ENCODE measurements at regions not wholly inside any gene's neighbourhood (a gene's known extent, or its start where the extent isn't known, plus 50 kb on each side); places are given as distances from the start of the nearest gene placed in this dataset.
"Not testable (repeated sequence)": the region's sequence is repeated elsewhere in the genome, so short reads cannot be mapped to it uniquely, and the experiment has no call there.

DNA sequence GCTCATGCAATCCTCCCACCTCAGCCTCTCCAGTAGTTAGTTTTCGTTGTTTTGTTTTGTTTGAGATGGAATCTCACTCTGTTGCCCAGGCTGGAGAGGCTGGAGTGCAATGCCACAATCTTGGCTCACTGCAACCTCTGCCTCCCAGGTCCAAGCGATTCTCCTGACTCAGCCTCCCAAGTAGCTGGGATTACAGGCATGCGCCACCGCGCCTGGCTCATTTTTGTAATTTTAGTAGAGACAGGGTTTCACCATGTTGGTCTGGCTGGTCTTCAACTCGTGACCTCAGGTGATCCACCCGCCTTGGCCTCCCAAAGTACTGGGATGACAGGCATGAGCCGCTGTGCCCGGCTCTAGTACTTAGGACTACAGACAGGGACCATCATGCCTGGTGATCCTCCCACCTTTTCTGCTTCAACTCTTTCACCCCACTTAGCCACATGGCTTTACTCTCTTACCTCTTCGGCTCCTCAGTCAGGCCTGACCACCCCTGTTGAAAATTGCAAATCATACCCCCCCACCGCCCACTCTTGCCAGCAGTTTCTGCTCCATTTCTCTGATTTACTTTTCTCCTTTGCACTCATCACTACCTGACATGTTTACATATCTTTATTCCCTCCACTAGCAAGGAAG, 157.1 kb upstream of the GRK3 start:
- DNase-seq (ENCODE audit: low read depth in 4 of 4, low spot score in 3 of 4), result no peak

DNA sequence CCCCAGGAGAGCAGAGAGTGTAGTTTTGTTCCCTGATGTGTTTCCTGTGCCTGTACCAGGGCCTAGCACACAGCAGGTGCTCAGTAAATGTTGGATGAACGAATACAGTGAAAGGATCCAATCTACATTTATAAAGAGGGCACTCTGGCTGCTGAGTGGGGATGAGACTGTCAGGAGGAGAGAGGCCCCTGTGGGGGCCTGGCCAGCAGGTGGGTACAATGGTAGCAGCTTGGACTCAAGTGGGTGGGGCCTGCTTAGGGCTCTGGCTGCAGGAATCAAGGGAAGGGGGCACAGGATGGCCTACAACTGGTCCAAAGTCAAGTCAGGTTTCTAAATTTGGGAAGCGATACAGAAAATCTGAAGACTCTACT, 156.6 kb upstream of the GRK3 start:
- DNase-seq (ENCODE audit: low read depth in 4 of 4, low spot score in 3 of 4), result no peak

DNA sequence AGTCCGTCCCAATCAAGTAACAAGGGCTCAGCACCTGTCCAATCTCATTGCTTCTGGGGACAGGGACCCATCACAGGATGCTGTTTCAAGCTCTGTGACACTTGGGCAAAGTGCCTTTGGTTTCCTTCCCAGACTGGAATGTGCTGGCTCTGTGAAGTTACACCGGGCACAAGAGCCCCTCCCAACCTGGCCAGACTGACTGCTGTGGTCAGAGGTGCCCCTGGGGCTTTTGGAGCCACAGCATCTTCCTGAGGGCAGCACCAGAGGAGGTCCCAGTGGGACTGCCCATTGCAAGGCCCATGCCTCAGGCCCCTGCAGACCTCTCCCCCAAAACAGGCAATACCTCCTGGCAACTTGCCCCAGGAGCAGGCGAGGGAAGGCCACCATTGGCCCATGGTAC, 155.2 kb upstream of the GRK3 start:
- DNase-seq (ENCODE audit: low read depth in 4 of 4, low spot score in 3 of 4), result no peak

DNA sequence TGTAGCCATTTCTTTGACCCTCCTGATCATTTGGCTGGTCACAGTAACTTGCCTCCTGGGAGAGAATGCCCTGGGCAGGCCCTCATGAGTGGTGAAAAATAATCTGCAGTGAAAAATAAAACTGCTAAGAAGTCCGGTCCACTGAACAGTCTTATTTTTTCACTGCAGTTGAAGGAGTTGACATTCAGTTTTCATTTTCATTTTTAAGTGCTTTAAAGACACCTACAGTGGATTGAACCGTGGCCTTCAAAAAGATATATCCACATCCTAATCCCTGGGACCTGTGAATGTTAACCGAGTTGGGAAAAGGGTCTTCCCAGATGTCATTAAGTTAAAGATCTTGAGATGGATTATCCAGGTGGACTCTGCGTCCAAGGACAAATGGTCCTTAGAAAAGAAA, 153.6 kb upstream of the GRK3 start:
- DNase-seq (ENCODE audit: low read depth in 4 of 4, low spot score in 3 of 4), result no peak

DNA sequence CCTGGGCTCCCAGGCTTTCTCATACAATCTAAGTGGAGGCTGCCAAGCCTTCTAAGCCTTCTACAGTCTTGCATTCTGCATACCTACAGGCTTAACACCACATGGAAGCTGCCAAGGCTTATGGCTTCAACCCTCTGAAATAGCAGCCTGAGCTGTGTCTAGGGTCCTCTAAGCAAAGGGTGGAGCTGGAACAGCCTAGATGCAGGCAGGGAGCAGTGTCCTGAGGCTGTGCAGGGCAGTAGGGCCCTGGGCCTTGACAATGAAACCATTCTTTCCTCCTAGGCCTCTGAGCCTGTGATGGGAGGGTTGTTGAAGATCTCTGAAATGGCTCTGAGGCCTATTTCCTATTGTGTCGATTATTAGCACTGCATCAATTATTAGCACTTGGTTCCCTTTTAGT, 150.9 kb upstream of the GRK3 start:
- no peak for DNase-seq (ENCODE audit: low read depth in 4 of 4, low spot score in 3 of 4)

DNA sequence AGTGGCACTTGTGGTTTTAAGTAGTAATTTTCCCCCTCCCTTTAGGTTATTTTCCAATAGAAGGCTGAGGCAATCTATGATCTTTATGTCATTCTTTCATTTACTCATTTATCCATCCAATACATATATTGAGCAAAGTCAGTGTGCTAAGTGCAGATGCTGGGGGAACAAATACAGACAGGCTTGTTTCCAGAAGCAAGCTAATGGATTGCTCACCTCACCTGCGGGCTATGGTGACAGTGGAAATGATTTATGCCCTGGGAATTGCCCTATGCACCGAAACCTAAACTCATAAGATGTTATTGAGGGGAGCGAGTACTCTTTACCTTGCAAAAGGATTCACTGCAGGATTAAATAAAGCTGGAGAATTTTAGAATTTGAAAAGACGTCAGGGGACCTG, 148.7 kb upstream of the GRK3 start:
- not testable (repeated sequence) for DNase-seq (ENCODE audit: low read depth in 4 of 4, low spot score in 3 of 4)

DNA sequence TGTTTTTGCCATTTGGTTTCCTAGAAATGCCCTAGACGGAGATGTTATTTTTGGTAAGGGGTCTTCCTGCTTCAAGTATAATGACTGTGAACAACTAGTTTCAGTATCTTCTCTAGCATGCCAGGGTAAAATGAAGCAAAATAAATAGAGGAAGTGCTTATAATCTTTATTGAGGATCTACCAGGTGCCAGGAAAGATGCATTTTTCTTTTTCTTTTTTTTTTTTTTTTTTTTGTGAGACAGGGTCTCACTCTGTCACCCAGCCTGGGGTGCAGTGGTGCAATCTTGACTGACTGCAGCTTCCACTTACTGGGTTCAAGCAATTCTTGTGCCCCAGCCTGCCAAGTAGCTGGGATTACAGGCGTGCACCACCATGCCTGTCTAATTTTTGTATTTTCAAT, 146.6 kb upstream of the GRK3 start:
- DNase-seq (ENCODE audit: low read depth in 4 of 4, low spot score in 3 of 4), result not testable (repeated sequence)

DNA sequence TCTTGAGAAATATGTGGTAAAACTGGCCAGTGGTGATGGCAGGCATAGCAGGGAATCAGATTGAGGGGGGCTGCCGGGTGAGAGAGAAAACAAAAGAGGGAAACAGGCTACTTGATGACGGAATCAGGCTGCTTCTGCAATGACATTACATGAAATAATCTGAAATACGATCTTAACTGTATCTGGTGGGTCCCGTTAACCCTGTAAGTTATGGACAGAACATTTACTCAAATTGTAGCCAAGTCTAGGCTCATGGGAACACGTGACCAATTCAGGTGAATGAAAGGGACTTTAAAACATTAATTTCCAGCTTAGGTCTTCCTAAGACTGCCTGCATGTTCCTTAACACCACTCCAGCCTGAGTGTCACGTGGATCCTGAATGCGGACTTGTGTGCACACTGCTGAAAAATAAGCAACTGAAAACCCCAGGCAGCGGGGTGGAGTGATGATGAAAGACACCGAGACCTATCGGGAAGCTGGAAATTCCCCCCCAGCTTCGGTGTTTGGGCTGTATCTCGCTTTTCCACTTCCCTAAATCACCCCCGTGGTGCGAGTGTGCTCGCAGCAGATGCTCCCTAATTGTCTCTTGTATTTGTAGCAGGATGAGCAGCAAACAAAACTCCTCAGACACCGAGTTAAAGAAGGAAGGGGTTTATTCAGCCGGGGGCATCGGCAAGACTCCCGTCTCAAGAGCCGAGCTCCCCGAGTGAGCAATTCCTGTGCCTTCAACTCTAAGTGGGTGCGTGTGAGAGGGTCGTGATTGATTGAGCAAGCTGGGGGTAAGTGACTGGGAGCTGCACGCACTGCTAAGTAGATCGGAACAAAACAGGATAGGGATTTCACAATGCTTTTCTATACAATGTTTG, 145.0 kb upstream of the GRK3 start:
- DNase-seq (ENCODE audit: low read depth in 4 of 4, low spot score in 3 of 4), result no peak

DNA sequence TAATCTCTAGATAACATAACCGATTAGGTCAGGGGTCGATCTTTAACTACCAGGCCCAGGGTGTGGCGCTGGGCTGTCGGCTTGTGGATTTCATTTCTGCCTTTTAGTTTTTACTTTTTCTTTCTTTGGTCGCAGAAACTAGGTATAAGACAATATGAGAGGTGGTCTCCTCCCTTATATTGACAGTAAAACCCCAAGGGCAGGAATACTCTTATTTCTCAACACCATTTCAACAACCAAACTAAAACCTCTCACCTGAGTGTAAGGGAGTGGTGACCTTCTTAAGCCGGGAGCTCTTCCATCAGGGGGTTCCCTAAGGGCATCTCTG, 144.4 kb upstream of the GRK3 start:
- not testable (repeated sequence) for DNase-seq (ENCODE audit: low read depth in 4 of 4, low spot score in 3 of 4)

DNA sequence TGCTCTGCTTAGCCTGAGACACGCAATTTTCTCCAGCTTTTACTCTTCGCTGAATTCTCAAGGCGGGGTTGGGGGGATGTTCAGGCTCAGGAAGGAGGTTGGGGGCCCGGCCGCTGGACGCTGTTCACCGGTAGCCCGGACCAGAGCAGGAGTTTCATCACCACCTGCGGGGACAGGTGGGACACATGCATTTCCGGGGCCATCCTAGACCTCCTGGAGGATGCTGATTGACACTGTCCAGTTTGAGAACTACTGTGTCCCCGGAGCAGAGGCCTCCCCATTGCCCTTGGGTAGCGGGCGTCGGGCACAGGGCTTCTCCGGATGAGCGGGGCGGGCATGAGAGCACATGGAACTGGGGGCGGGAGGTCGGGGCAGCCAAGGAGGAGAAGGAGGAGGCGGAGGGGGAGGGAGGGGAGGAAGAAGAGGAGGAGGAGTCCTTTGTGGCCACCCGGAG, 144.0 kb upstream of the GRK3 start:
- no peak for DNase-seq (ENCODE audit: low read depth in 4 of 4, low spot score in 3 of 4)

DNA sequence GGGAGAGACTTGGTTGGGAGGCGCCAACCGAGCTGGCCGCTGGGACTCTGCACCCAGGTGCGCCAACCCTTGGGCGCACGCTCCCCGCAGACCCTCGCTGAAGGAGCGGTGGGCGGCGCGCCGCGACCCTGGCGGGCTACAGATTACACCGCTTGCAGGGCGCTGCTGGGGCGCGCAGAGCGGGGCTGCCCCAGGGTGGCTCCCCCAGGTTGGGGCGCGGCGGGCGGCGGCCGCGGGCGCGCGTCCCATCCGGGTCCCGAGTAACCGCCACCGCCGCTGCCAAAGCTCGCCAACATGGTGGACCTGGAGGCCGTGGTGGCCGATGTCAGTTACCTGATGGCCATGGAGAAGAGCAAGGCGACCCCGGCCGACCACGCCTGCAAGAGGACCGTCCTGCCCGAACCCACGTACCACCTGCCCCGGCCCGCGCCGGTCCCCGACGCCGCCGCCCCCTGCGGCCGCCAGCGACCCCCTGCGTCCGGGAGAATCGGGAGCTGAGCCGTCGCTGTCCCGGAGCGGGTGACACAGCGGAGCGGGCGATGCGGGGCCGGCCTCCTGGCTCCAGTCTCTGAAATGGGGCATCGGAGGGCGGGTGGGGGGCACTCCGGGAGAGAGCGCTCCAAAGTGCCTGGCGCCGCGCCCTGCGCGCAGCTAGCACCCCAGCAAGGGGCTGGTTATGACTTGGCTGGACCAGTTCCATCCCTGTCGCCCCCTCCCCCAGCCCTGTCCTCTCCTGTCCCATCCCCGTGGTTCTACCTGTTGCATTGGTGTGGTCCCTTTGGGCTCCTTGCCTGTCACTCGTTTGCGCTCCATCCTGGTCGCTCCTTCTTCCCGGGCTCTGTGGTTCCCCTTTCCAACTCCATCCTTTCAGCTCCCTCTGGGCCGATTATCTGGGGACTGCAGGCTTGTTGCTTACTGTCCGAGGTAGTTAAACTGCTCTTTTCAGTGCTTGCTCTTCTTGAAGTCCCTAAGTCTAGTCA, 143.3 kb upstream of the GRK3 start:
- no peak for DNase-seq (ENCODE audit: low read depth in 4 of 4, low spot score in 3 of 4)

DNA sequence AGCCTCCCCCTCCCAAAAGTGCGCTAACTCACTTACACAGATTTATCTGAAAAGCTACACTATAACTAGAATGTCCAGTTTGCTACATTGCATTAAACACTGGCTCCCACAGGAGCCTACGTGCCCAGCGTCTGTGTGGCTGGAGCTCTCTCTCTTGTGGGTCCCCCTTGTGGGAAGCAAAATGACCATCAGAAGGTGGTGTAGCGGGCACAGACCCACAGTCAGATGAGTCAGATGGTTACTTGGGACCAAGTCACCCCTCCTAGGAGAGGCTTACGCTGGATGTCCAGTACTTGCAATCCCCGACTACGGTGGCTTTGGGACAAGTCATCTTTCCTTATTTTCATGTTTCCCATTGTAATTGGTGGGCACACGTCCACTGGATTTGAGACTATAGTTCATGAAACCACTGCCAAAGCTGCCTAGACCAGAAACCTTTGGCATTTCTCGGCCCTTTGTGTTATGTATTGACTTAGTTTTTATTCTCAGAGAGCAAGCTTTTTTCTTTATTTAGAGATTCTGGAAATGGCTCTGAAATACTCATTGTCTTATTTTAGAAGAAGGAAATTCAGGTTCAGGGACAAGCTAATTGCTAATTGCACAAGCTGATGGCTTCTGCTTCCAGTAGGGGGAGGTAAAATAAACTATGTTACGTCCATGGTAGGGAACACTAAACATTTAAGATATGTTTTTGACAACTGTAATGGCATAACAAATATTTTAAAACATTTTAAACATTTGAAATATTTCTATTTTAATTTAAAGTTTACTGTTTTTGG, 137.8 kb upstream of the GRK3 start:
- not testable (repeated sequence) for DNase-seq (ENCODE audit: low read depth in 4 of 4, low spot score in 3 of 4)

DNA sequence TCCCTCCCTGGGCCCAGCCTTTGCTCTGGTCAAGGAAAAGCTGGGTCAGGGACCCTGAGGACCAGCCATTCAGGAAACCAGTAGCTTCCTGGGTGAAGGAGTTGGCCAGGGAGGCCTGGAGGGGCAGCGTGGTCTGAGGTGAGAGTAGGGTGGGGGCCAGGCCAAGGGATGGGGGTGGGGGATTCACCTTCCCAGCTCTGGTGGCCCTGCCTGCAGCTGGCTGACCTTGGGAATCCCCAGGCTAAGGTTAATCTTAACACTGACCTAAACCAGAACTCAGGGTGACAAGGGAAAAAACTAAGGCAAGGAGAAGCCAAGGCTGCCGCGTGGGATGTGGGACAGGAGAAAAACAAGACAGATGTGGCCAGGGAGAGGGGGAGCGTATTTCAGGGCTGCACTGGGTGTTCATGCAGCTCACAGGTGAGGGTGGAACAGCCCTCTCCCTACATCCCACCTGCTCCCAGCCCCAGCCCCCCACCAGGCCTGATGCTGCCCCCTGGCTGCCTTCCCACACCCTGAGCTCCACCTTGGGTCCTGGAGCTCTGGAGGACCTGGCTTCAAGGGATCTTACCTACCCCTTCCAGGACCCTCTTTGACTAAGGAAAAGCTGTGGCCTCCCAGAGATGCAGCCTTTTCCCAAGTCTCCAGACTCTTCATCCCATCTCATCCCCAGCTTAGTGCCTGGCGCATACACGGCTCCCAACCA, 132.7 kb upstream of the GRK3 start:
- DNase-seq (ENCODE audit: low read depth in 4 of 4, low spot score in 3 of 4), result not testable (repeated sequence)

DNA sequence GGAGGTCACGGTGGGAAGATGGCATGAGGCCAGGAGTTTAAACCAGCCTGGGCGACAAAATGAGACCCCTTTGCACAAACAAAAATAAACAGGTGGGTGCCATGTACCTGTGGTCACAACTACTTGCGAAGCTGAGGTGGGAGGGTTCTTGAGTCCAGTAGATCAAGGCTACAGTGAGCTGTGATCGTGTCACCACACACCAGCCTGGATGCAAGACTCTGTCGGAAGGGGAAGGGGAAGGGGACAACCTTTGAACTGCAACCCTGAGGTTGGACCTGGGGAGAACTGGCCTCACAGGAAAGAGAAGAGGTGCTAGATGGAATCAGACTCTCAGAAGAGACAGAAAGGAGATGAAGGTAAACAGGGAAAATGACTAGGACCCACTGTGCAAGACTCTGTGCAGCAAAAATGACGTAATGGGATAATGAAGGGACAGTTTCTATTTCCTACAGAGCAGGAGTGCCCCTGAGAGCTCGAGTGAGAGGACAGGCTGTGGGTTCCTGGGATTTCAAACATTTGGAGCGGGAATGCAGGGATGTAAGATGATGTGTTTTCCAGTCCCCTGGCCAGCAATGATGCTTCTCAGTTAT, 131.0 kb upstream of the GRK3 start:
- DNase-seq (ENCODE audit: low read depth in 4 of 4, low spot score in 3 of 4), result not testable (repeated sequence)

DNA sequence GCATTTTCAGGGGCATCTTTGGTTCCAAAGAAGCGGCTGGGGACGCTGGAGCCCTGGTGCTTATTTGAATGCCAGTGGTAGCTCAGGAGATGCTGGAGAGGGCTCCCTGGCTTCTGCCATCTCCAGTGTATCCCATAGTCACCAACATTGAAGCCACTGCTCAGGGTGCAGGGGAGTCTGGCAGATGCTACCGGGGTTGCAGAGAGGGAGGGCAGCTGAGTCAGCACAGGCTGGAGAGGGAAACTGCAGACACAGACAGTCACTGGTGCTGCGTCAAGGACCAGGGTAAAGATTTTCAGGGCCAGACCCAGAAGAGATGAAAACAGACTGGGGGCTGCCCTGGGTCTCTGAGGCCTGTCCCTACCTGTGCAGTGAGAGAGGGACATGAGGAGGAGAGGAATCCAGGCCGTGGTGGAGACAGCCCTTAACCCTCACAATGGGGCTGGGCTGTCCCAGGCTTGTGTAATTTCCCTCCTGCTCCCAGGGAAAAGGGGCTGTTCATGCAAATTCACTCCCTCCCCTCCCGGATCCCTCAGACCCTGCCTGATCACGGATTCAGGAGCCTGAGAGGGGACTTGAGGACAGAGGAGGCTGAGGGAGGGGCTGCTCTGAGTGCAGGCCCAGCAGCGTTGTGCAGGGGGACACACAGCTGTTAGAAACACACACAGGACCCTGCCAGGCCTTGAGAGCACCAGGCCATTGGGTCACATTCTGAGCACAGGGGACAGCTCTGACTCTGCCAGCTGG, 126.9 kb upstream of the GRK3 start:
- no peak for DNase-seq (ENCODE audit: low read depth in 4 of 4, low spot score in 3 of 4)

DNA sequence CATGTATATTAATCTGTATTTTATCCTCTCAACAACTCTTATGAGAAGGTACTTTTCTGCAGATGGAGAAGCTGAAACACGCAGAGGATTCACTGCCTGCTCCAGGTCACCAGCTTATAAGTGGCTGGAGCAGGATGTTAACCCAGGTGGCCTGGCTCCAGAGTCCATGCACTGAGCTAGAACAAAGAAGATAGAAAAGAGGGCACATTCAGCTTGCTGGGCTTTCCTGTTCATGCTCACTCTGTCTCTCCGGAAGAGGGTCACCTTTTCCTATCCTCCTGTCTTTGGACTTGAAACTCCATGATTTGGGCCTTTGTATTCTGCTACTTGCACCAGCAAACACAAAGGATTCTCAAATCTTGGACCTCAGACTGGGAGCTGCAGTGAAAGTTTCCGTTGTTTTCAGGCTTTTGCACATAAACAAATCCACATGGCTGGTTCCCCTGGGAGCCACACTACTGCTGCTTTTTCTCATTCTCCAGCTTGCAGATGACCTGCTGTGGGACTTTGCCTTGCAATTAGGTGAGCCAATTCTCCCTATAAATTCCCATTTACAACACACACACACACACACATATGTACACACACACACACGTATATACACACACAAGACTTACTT, 117.3 kb upstream of the GRK3 start:
- DNase-seq (ENCODE audit: low read depth in 4 of 4, low spot score in 3 of 4), result no peak

DNA sequence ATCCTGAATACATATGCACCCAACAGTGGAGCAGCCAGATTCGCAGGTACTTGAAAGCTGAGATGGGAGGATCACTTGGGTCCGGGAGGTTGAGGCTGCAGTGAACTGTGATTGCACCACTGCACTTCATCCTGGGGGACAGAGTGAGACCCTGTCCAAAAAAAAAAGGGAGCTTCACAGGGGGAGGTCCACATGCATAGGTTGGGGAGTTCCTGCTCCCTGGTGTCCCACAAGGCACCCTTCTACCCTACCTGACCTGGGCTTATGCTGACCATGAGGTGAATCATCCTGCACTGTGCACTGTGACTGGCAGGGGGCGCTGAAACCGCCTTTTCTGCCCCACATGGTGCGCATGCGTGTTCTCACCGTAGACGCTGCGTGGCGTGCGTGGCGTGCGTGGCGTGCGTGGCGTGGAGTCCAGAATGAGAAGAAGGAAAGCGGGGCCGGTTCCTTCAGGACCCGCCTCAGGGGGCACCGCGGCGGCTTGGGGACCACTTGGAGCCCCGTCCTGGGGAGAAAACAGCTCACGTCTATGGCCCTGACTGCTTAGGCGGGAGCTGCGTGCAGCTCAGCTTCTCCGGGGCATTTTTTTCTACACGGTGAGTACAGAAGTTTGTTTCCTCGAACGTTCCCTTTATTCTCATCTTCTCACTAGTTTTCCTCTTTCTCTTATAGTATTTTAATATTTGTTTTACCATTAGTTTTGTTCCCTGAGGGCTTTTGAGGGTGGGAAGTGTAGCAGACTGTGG, 116.6 kb upstream of the GRK3 start:
- peak; percentile 58 to 69 (median 66) for DNase-seq (ENCODE audit: low read depth in 4 of 4, low spot score in 3 of 4)

All from left renal pelvis (tissue), 4 donors.